NCI-H748 (cell line): ENCODE measurements at regions not wholly inside any gene's neighbourhood (a gene's known extent, or its start where the extent isn't known, plus 50 kb on each side); places are given as distances from the start of the nearest gene placed in this dataset.
A peak's percentile ranks its signal among the peaks of the same experiment; 100 is the strongest.
"Not testable (repeated sequence)": the region's sequence is repeated elsewhere in the genome, so short reads cannot be mapped to it uniquely, and the experiment has no call there.

Source experiments
- DNase-seq: peaks from one replicate; lab custom pipeline; 2025; ENCODE audit not compliant: unreplicated experiment; lab: John Stamatoyannopoulos, UW

- DNase-seq = no peak
Measured at GRCh38 chr10:9911488-9911887, 1106.2 kb upstream of the CELF2 start.

DNA sequence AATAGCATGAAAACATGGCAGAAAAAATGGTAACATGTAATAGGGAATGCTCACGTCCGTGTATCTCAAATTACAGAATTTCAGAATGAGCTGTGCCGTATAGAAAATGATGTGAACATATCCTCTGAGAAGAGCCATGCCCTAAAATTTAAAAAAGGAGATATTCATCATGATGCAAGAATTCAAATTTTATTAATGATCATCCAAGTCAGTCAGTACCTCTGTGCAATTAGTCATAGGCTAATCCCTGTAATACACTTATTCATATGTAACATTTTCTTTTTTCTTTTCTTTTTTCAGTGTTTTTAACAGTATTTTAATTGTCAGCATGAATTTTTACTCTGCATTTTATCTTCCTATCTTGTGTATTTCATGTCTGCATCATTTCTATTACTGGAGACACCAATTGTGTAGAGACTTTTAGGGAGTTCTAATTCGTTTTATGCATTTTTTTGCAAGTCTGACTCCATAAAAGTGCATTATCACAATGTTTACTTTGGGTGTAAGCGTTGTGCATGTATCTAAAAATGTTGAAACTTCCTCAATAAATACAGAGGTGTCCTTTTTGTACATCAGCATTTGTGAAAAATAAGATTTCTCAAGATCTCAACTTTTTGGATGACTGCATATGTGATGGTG, 1103.7 kb upstream of the CELF2 start:
- no peak for DNase-seq

DNA sequence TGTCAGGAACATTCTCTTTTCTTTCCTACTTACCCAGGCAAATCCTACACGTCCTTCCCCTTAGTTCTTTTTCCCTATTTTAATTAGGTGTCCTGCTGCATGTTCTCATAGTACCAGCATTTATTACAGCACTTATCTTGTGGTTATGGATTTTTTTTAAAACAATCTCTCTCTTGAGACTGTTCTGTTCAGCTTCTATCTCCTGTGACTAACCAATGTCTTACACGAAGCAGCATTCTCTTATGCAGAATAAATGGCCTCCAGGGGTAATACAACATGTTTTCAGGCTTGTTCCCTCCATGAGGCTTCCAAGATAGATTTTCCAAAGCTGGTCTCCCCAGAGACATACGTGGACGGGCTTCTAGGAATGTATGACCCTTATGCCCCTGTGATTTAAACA, 1096.1 kb upstream of the CELF2 start:
- DNase-seq = no peak

DNA sequence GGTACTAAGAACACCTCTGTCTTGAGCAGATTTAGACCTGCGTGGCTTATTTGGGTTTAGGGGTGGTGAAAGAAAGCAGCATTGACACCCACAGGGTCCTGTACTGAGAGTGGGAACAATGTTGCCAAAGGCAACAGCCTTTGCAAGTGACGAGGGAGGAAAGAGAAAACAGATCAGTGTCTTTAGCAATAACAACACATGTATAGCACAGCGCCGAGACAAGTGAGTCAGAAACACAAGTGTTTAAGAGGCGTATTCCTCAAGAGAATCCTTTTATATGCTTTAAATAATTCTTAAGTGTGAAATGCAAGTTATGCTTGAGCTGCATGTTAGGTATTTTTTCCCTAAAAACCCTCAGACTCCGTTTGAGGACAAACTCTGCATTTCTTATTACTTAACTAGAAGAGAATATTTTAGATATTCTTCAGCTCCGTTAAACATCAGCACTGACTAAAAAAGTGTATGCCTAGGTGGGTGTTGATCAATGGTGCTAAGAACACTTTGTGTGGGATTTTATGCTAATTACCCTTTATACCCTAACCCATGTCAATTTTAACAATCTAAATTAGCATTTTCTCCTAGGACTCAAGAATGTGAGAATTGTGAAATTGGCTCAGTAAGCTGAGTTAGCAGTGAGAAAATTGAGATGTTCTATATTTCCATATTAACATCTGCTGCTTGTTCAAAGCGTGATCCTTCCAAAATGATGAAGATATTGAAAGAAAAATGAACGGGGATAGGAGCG, 1095.4 kb upstream of the CELF2 start:
- no peak for DNase-seq

DNA sequence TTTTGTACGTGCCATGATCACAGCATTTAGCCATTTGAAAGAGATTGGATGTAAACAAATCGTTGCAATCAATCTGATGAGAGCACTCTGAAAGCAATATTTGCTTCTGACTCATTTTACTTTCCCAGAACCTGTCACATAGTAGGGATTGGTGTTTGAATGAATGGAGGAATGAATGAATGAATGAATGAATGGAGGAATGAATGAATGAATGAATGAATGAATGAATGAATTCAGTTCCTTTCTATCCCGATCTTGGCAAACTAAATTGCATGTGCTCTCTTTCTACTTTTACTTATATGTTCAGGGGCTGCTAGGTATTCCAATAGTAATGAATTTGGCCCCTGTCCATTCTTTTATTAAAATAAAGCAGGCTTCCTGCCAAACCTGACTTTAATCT, 1091.7 kb upstream of the CELF2 start:
- no peak for DNase-seq

GRCh38 chr10:9926881-9927280, 1090.8 kb upstream of the CELF2 start:
- DNase-seq = no peak

GRCh38 chr10:9939716-9940115, 1078.0 kb upstream of the CELF2 start:
- DNase-seq = no peak

DNA sequence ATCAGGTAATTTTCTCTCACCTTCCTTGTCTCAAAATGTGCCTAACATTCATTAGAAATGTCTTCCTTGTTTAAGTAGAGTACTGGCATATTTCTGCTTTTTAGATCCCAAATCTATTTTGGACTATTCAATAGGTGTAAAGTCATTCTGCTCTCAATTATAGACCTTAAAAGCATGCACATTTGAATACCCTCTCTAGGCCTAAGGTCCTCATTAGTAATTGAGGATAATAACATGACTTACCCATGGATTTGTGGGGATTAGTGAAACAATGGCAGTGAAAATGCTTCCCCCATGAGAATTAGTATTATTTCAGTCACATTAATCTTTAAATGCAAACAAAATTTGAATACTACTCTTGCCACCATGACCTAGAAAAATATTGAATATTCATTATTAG, 1073.0 kb upstream of the CELF2 start:
- no peak for DNase-seq

GRCh38 chr10:9950070-9950469, 1067.6 kb upstream of the CELF2 start:
- DNase-seq = no peak

GRCh38 chr10:9951481-9952257, 1066.0 kb upstream of the CELF2 start:
- DNase-seq = no peak

GRCh38 chr10:9957351-9957750, 1060.3 kb upstream of the CELF2 start:
- DNase-seq = no peak

DNA sequence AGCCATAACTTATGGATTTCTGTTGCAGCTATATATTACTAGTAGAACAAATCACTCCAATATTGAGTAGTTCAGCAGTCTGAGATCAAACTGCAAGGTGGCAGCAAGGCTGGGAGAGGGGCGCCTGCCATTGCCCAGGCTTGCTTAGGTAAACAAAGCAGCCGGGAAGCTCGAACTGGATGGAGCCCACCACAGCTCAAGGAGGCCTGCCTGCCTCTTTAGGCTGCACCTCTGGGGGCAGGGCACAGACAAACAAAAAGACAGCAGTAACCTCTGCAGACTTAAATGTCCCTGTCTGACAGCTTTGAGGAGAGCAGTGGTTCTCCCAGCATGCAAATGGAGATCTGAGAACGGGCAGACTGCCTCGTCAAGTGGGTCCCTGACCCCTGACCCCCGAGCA, 1059.8 kb upstream of the CELF2 start:
- not testable (repeated sequence) for DNase-seq

DNA sequence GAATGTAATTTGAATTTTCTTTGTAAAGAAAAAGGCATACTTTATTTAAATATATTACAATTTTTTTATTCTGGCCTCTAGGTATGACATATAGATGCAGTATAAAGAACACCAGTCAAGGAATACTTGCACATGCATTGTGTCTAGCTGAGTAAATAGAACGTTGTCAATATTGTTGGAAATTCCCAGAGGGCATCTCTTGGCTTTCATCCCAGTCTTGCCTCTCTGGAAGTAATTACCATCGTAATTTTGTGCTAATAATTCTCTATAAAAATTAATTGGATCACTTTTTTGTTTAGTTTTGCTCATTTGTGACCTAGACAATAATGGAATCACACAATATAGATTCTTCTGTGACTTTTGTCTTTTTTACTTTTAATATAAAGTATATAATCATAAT, 1052.3 kb upstream of the CELF2 start:
- peak; percentile 1 for DNase-seq

GRCh38 chr10:9986786-9987185, 1030.9 kb upstream of the CELF2 start:
- no peak for DNase-seq

GRCh38 chr10:9987197-9987596, 1030.5 kb upstream of the CELF2 start:
- no peak for DNase-seq

DNA sequence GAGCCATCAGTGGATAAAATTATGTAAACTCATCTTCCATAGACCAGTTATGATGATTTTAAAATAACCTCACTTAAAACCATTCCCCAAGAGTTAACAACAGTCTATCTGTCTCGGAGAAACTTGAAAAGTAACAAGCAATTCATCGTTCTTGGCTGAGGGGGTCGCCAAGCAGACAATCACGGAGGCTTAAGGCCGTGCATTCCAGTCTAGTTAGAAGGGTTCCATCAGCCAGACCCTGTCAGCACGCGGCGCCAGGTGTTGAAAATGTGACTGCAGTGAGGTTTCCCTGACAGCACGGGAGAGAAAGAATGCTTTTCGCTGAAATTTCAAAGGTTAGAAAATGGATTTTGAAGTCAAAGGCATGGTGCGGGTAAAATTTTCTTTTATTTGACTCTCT, 1025.0 kb upstream of the CELF2 start:
- DNase-seq = no peak

DNA sequence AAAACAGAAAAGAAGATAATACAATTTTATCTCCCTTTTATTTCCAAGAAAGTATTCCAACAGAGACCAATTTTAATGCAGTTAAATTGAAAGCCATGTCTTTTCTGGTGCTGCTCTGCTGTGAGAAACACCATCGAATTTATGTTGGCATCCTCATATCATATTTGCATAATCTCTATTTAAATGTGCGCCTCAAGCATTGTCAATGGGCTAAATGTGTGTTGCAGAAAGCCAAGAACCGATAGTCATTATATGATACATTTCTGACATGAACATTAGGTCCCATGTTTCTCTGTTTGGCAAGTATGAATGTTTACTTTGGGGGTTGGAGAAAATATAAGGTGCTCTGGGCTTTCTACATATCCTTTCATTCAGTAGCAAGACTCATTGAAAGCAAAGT, 1023.5 kb upstream of the CELF2 start:
- no peak for DNase-seq

GRCh38 chr10:9999627-10000026, 1018.0 kb upstream of the CELF2 start:
- no peak for DNase-seq

DNA sequence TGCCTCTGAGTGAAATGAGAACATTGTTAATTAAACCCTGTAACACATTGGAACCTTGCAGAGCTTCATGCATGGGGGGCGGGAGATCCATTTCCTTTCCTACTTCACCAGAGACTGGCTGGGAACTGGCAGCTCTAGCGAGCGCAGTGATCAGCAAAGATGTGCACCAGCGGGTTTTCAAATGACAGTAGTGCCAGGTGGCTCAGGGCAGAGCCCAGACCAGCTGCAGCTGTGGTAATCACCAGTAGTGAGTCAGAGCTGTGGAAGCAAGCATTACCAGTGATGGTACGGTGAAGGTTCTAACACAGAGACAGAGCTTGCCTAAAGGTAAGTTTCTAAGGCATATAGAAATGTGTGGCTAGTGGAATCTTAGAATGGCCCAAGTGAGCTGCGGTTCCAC, 1009.7 kb upstream of the CELF2 start:
- no peak for DNase-seq

DNA sequence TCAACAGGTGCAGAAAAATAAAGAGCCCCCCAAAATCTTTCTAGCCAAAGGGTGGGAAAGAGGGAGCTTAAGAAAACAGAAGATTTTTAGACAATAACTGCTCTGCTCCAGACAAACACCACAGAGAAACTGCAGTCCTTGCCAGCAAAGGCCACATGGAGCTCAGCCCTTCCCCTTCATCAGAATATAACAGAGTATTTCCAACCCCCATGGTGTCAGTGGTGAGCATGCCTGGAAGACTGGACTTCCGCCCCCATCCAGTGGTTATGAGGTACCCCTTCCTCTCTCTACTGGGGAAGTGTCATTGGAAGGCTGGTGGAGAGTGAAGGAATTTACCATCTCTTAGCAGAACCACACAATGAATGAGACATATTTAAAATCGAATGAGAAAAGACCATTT, 1007.3 kb upstream of the CELF2 start:
- DNase-seq = no peak

DNA sequence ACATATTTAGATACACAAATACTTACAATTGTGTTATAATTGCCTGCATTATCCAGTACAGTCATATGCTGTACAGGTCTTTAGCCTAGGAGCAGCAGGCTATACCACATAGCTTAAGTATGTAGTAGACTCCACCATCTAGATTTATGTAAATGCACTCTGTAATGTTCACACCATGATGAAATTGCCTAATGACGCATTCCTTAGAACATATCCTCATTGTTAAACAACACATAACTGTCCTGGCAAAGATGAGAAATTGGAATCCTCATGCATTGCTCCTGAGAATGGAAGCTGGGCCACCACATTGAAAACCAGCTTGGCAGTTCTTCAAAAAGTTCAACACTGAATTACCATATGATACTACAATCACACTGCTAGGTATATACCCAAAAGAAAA, 1002.8 kb upstream of the CELF2 start:
- DNase-seq = no peak

GRCh38 chr10:10017716-10018115, 1000.0 kb upstream of the CELF2 start:
- no peak for DNase-seq
